Lower leg skin (tissue), 4 donors: ENCODE measurements at regions not wholly inside any gene's neighbourhood (a gene's known extent, or its start where the extent isn't known, plus 50 kb on each side); places are given as distances from the start of the nearest gene placed in this dataset.

Experiments
- DNase-seq, 2 donors: peaks; one replicate each; pipeline ENCODE4 v3.0.0-alpha.2; 2019; ENCODE audit warnings: low spot score in 2 of 2
- H3K4me3 ChIP-seq: fragments of 200-600 bp; sonication (generic); 2 replicates; pipeline ENCODE4 v1.5.1; 2017; ENCODE audit warnings: mild to moderate bottlenecking, low read depth; ENCODE audit not compliant: poor library complexity, severe bottlenecking
- CTCF ChIP-seq, 3 donors: fragments of 450-650 bp; IDR thresholded peaks; one replicate each; pipeline ENCODE4 v1.5.1; 2016; ENCODE audit warnings: antibody characterized with exemption in 3 of 3, mild to moderate bottlenecking in 3 of 3, moderate library complexity in 2 of 3
- POLR2A ChIP-seq, 2 donors: fragments of 450-650 bp; IDR thresholded peaks; one replicate each; pipeline ENCODE4 v1.6.1; 2016 to 2017; ENCODE audit warnings: antibody characterized with exemption in 2 of 2, mild to moderate bottlenecking in 1 of 2, moderate library complexity in 1 of 2
- whole genome bisulfite sequencing, 2 donors: methylation state at CpG; one replicate each; pipeline ENCODE4 v1.1.5; 2018; 5-methylcytosine and 5-hydroxymethylcytosine counted together
- intact Hi-C: fragments of 100-400 bp; cut with DNase I; formaldehyde crosslinking; loops from one replicate; pipeline ENCODE4 v1.15.0; 2023; ENCODE audit warnings: low total_unique reads

GRCh38 chr14:53346988-53347387, 193.9 kb upstream of the DDHD1 start:
- H3K4me3 ChIP-seq: no peak overlapping the region
- intact Hi-C loops: no loop called here
- 32 to 57% methylated on average over 3 of the region's 3 CpGs for WGBS, 2 donors
- DNase-seq: no peak
- TF ChIP-seq CTCF (IDR thresholded peaks at IDR 0.05) (no peak), POLR2A (IDR thresholded peaks at IDR 0.05) (no peak)

GRCh38 chr14:53341324-53341723, 188.2 kb upstream of the DDHD1 start:
- WGBS, 2 donors: 91 to 92% methylated on average over 4 of the region's 4 CpGs
- no peak for DNase-seq
- TF ChIP-seq CTCF (IDR thresholded peaks at IDR 0.05) (no peak), POLR2A (IDR thresholded peaks at IDR 0.05) (no peak)
- no peak overlapping the region for H3K4me3 ChIP-seq
- intact Hi-C loops: no loop called here

- intact Hi-C loops: no loop called here
- 78 to 84% methylated on average over 5 of the region's 5 CpGs for WGBS, 2 donors
- DNase-seq: no peak
- TF ChIP-seq CTCF (IDR thresholded peaks at IDR 0.05): no peak
- no peak for TF ChIP-seq POLR2A (IDR thresholded peaks at IDR 0.05)
- no peak overlapping the region for H3K4me3 ChIP-seq
Observed at GRCh38 chr14:53338192-53338591, 185.1 kb upstream of the DDHD1 start.

GRCh38 chr14:53336729-53337128, 183.6 kb upstream of the DDHD1 start:
- intact Hi-C loops: no loop called here
- TF ChIP-seq POLR2A (IDR thresholded peaks at IDR 0.05) (no peak), CTCF (IDR thresholded peaks at IDR 0.05) (no peak)
- H3K4me3 ChIP-seq: no peak overlapping the region
- no peak for DNase-seq
- WGBS, 2 donors: 93 to 96% methylated on average over 3 of the region's 3 CpGs

GRCh38 chr14:53333809-53334208, 180.7 kb upstream of the DDHD1 start:
- H3K4me3 ChIP-seq: no peak overlapping the region
- no peak for TF ChIP-seq POLR2A (IDR thresholded peaks at IDR 0.05)
- TF ChIP-seq CTCF (IDR thresholded peaks at IDR 0.05): no peak
- 92 to 95% methylated on average over 2 of the region's 2 CpGs for WGBS, 2 donors
- DNase-seq: no peak
- intact Hi-C loops: no loop called here

- TF ChIP-seq POLR2A (IDR thresholded peaks at IDR 0.05) (no peak), CTCF (IDR thresholded peaks at IDR 0.05) (no peak)
- no peak overlapping the region for H3K4me3 ChIP-seq
- DNase-seq: no peak
- intact Hi-C loops: no loop called here
- WGBS, 2 donors: 73 to 85% methylated on average over 1 of the region's 1 CpG
Observed at GRCh38 chr14:53331921-53332320, 178.8 kb upstream of the DDHD1 start.
